Neural cell (in vitro differentiated cells): ENCODE measurements at regions not wholly inside any gene's neighbourhood (a gene's known extent, or its start where the extent isn't known, plus 50 kb on each side); places are given as distances from the start of the nearest gene placed in this dataset.

Experiments
- H2AFZ ChIP-seq: fragments of 200-600, 300-800 bp; sonication (generic), shearing (Covaris generic); 2 replicates; pipeline ENCODE4 v1.6.0; 2014; ENCODE audit warnings: low read depth, mild to moderate bottlenecking, antibody characterized with exemption, low read length, moderate library complexity
- H3F3A ChIP-seq: fragments of 200-600 bp; shearing (Covaris generic); 2 replicates; pipeline ENCODE4 v1.6.1; 2016; ENCODE audit warnings: mild to moderate bottlenecking, moderate library complexity, mixed read lengths, antibody characterized with exemption, low read length; ENCODE audit not compliant: insufficient read depth, poor library complexity, severe bottlenecking
- H3K27ac ChIP-seq: fragments of 200-600, 300-800 bp; sonication (generic), shearing (Covaris generic); 2 replicates; pipeline ENCODE4 v1.5.1; 2014; ENCODE audit warnings: mild to moderate bottlenecking, low read length, moderate library complexity
- H3K27me3 ChIP-seq: fragments of 300-800, 200-600 bp; sonication (generic), shearing (Covaris generic); 2 replicates; pipeline ENCODE4 v1.6.0; 2014; ENCODE audit warnings: mild to moderate bottlenecking, low read depth, low read length, moderate library complexity; ENCODE audit not compliant: insufficient read depth
- H3K36me3 ChIP-seq: fragments of 300-800, 200-600 bp; sonication (generic), shearing (Covaris generic); 2 replicates; pipeline ENCODE4 v1.5.1; 2014; ENCODE audit warnings: mild to moderate bottlenecking, antibody characterized with exemption, low read length, moderate library complexity; ENCODE audit not compliant: insufficient read depth
- H3K4me2 ChIP-seq: fragments of 300-800, 200-600 bp; sonication (generic), shearing (Covaris generic); 2 replicates; pipeline ENCODE4 v1.6.0; 2014; ENCODE audit warnings: mild to moderate bottlenecking, low read length
- H3K4me3 ChIP-seq: fragments of 300-800, 200-600 bp; sonication (generic), shearing (Covaris generic); 2 replicates; pipeline ENCODE4 v1.5.1; 2014; ENCODE audit warnings: mild to moderate bottlenecking, low read length, moderate library complexity
- H3K79me2 ChIP-seq: fragments of 200-600 bp; shearing (Covaris generic); replicated peaks from 2 replicates; pipeline ENCODE4 v1.6.0; 2014; ENCODE audit warnings: mild to moderate bottlenecking, low read length, moderate library complexity; ENCODE audit not compliant: insufficient read depth
- H3K9ac ChIP-seq: fragments of 300-800, 200-600 bp; sonication (generic), shearing (Covaris generic); 2 replicates; pipeline ENCODE4 v1.6.1; 2016; ENCODE audit warnings: mild to moderate bottlenecking, low read length, mixed read lengths
- H3K9me2 ChIP-seq: fragments of 200-600 bp; shearing (Covaris generic); 2 replicates; pipeline ENCODE4 v1.6.1; 2016; ENCODE audit warnings: mild to moderate bottlenecking, low read length, mixed read lengths; ENCODE audit not compliant: insufficient read depth
- H3K9me3 ChIP-seq: fragments of 200-600, 300-800 bp; sonication (generic), shearing (Covaris generic); 2 replicates; pipeline ENCODE4 v1.6.1; 2016; ENCODE audit warnings: mild to moderate bottlenecking, mixed run types, low read length, moderate library complexity, mixed read lengths
- H4K20me1 ChIP-seq: fragments of 200-600 bp; shearing (Covaris generic); 2 replicates; pipeline ENCODE4 v1.6.1; 2016; ENCODE audit warnings: mild to moderate bottlenecking, mixed run types; ENCODE audit not compliant: insufficient read depth
- CTCF ChIP-seq: fragments of 450-650 bp; IDR thresholded peaks from 2 replicates; pipeline ENCODE4 v1.5.1; 2014; ENCODE audit warnings: antibody characterized with exemption, mild to moderate bottlenecking, moderate library complexity; ENCODE audit not compliant: poor library complexity, severe bottlenecking
- EP300 ChIP-seq: fragments of 450-650 bp; conservative IDR thresholded peaks from 2 replicates; pipeline ENCODE4 v1.6.1; 2014; ENCODE audit warnings: antibody characterized with exemption, mild to moderate bottlenecking, moderate library complexity; ENCODE audit not compliant: poor library complexity, severe bottlenecking
- EZH2 ChIP-seq: fragments of 200-600, 300-800 bp; shearing (Covaris generic), sonication (generic); IDR thresholded peaks from 2 replicates; pipeline ENCODE4 v1.6.1; 2014; ENCODE audit warnings: antibody characterized with exemption, low read length, borderline replicate concordance, mild to moderate bottlenecking; ENCODE audit not compliant: insufficient read depth, poor library complexity, severe bottlenecking
- MXI1 ChIP-seq: fragments of 450-650 bp; conservative IDR thresholded peaks from 2 replicates; pipeline ENCODE4 v1.6.1; 2014; ENCODE audit warnings: antibody characterized with exemption, mild to moderate bottlenecking; ENCODE audit not compliant: poor library complexity, severe bottlenecking
- POLR2AphosphoS5 ChIP-seq: IDR thresholded peaks from 2 replicates; pipeline ENCODE4 v1.6.1; 2012
- RAD21 ChIP-seq: fragments of 450-650 bp; conservative IDR thresholded peaks from 2 replicates; pipeline ENCODE4 v1.6.1; 2014; ENCODE audit warnings: antibody characterized with exemption, mild to moderate bottlenecking, moderate library complexity
- REST ChIP-seq: IDR thresholded peaks from 2 replicates; pipeline ENCODE4 v1.6.1; 2012; ENCODE audit warnings: borderline replicate concordance
- SMC3 ChIP-seq: fragments of 450-650 bp; conservative IDR thresholded peaks from 2 replicates; pipeline ENCODE4 v1.6.1; 2014; ENCODE audit warnings: antibody characterized with exemption, mild to moderate bottlenecking, moderate library complexity; ENCODE audit not compliant: poor library complexity
- TAF1 ChIP-seq: IDR thresholded peaks from 2 replicates; pipeline ENCODE4 v1.6.1; 2012; ENCODE audit warnings: low read depth

GRCh38 chr2:42910645-42911405 lies 118.4 kb upstream of the HAAO start:
- Histone ChIP-seq H4K20me1 (no peaks in the 10 kb centered on the region), H3K9ac (no peak overlapping the region), H3K9me2 (no peaks in the 10 kb centered on the region), H2AFZ (no peak overlapping the region), H3K36me3 (no peaks in the 10 kb centered on the region), H3K79me2 (no peaks in the 10 kb centered on the region), H3F3A (no peaks in the 10 kb centered on the region), H3K27me3 (no peaks in the 10 kb centered on the region), H3K4me2 (no peak overlapping the region), H3K27ac (no peak overlapping the region), H3K9me3 (no peaks in the 10 kb centered on the region), H3K4me3 (no peak overlapping the region)
- TF ChIP-seq CTCF (no peak), EP300 (no peak), REST (no peak), SMC3 (no peak), TAF1 (no peak), EZH2 (no peak), MXI1 (no peak), POLR2AphosphoS5 (no peak), RAD21 (no peak)

GRCh38 chr2:42909966-42910365 lies 117.6 kb upstream of the HAAO start:
- no peaks in the 10 kb centered on the region for H3K36me3 ChIP-seq
- TF ChIP-seq EP300: no peak
- TF ChIP-seq MXI1: no peak
- no peak for TF ChIP-seq TAF1
- TF ChIP-seq REST: no peak
- TF ChIP-seq SMC3: no peak
- no peak for TF ChIP-seq RAD21
- TF ChIP-seq POLR2AphosphoS5: no peak
- TF ChIP-seq EZH2: no peak
- no peak for TF ChIP-seq CTCF
- no peak overlapping the region for H3K9ac ChIP-seq
- H3K27me3 ChIP-seq: no peaks in the 10 kb centered on the region
- no peak overlapping the region for H3K4me3 ChIP-seq
- H2AFZ ChIP-seq: no peak overlapping the region
- no peaks in the 10 kb centered on the region for H3F3A ChIP-seq
- H3K9me2 ChIP-seq: no peaks in the 10 kb centered on the region
- H3K79me2 ChIP-seq: no peaks in the 10 kb centered on the region
- no peak overlapping the region for H3K4me2 ChIP-seq
- H3K27ac ChIP-seq: no peak overlapping the region
- H3K9me3 ChIP-seq: no peaks in the 10 kb centered on the region
- no peaks in the 10 kb centered on the region for H4K20me1 ChIP-seq
